Thyroid gland (tissue), 4 donors: ENCODE measurements at regions not wholly inside any gene's neighbourhood (a gene's known extent, or its start where the extent isn't known, plus 50 kb on each side); places are given as distances from the start of the nearest gene placed in this dataset.

Experiments
- DNase-seq, 2 donors: peaks; one replicate each; pipeline ENCODE4 v3.0.0-alpha.2; 2019
- H3K27ac ChIP-seq, 3 donors: fragments of 200-600 bp; sonication (generic); 1 replicate in 2 of 3; 2 replicates in 1 of 3; pipeline ENCODE4 v1.5.1; 2016 to 2019; ENCODE audit warnings: mild to moderate bottlenecking in 1 of 3, moderate library complexity in 1 of 3
- H3K27me3 ChIP-seq: fragments of 200-600 bp; sonication (generic); one replicate; pipeline ENCODE4 v1.5.1; 2019
- H3K36me3 ChIP-seq, 2 donors: fragments of 200-600 bp; sonication (generic); one replicate each; pipeline ENCODE4 v1.5.1; 2016 to 2019
- H3K4me1 ChIP-seq, 2 donors: fragments of 200-600 bp; sonication (generic); one replicate each; pipeline ENCODE4 v1.5.1; 2017 to 2019
- H3K4me3 ChIP-seq, 3 donors: fragments of 200-600 bp; sonication (generic); replicated peaks in 1 of 3; 1 replicate in 2 of 3; 2 replicates in 1 of 3; pipeline ENCODE4 v1.5.1; 2016; ENCODE audit warnings: mild to moderate bottlenecking in 1 of 3
- H3K9me3 ChIP-seq: fragments of 200-600 bp; sonication (generic); one replicate; pipeline ENCODE4 v1.5.1; 2017
- CTCF ChIP-seq, 6 experiments: fragments of 200-600 bp in 3 of 6; fragments of 450-650 bp in 3 of 6; sonication (generic) in 3 of 6; IDR thresholded peaks; one replicate each; pipeline ENCODE4 v1.5.1; 2016 to 2019; ENCODE audit warnings: antibody characterized with exemption in 6 of 6, mild to moderate bottlenecking in 2 of 6, inconsistent platforms in 1 of 6, moderate library complexity in 1 of 6
- POLR2A ChIP-seq, 2 donors: fragments of 450-650 bp; IDR thresholded peaks; one replicate each; pipeline ENCODE4 v1.6.1; 2017; ENCODE audit warnings: antibody characterized with exemption in 2 of 2, mild to moderate bottlenecking in 2 of 2, moderate library complexity in 1 of 2
- WGBS, 2 donors: methylation state at CpG; one replicate each; pipeline ENCODE4 v1.1.5; 2017; 5-methylcytosine and 5-hydroxymethylcytosine counted together
- intact Hi-C: fragments of 100-400 bp; cut with DNase I; formaldehyde crosslinking; loops from one replicate; pipeline ENCODE4 v1.15.1; 2023

- DNase-seq, result no peak
- 61 to 85% methylated on average over 3 of the region's 3 CpGs for WGBS, 2 donors
- no peaks in the 10 kb centered on the region for H3K36me3 ChIP-seq
- H3K4me3 ChIP-seq, result no peak overlapping the region
- no peak for TF ChIP-seq POLR2A (IDR thresholded peaks at IDR 0.05)
- no peak for TF ChIP-seq CTCF (IDR thresholded peaks at IDR 0.05)
- H3K4me1 ChIP-seq, result no peaks in the 10 kb centered on the region
- H3K9me3 ChIP-seq, result no peaks in the 10 kb centered on the region
- H3K27ac ChIP-seq, result no peak overlapping the region
- intact Hi-C loops, result no loop called here
- H3K27me3 ChIP-seq, result no peaks in the 10 kb centered on the region
Observed at GRCh38 chr2:58667137-58667774, 426.1 kb upstream of the FANCL start.

- Histone ChIP-seq H3K4me1 (no peaks in the 10 kb centered on the region), H3K9me3 (no peaks in the 10 kb centered on the region), H3K36me3 (no peaks in the 10 kb centered on the region), H3K27me3 (no peaks in the 10 kb centered on the region), H3K4me3 (no peak overlapping the region), H3K27ac (no peak overlapping the region)
- intact Hi-C loops, result no loop called here
- DNase-seq, result no peak
- 92 to 94% methylated on average over 3 of the region's 3 CpGs for WGBS, 2 donors
- TF ChIP-seq CTCF (IDR thresholded peaks at IDR 0.05) (no peak), POLR2A (IDR thresholded peaks at IDR 0.05) (no peak)
Observed at GRCh38 chr2:58666323-58666970, 425.3 kb upstream of the FANCL start.

- Histone ChIP-seq H3K36me3 (no peaks in the 10 kb centered on the region), H3K4me3 (no peak overlapping the region), H3K27ac (no peak overlapping the region), H3K27me3 (no peaks in the 10 kb centered on the region), H3K9me3 (no peaks in the 10 kb centered on the region), H3K4me1 (no peaks in the 10 kb centered on the region)
- no peak for TF ChIP-seq CTCF (IDR thresholded peaks at IDR 0.05)
- no peak for TF ChIP-seq POLR2A (IDR thresholded peaks at IDR 0.05)
- intact Hi-C loops, result no loop called here
- DNase-seq, result no peak
- 87% methylated on average over 3 of the region's 3 CpGs for WGBS, 2 donors
Observed at GRCh38 chr2:58665154-58665553, 424.0 kb upstream of the FANCL start.

GRCh38 chr2:58664523-58665151 is 423.5 kb upstream of the FANCL start:
- WGBS, 2 donors, result 77 to 91% methylated on average over 5 of the region's 5 CpGs
- no peak for DNase-seq
- Histone ChIP-seq H3K4me3 (no peak overlapping the region), H3K36me3 (no peaks in the 10 kb centered on the region), H3K27ac (no peak overlapping the region), H3K9me3 (no peaks in the 10 kb centered on the region), H3K4me1 (no peaks in the 10 kb centered on the region), H3K27me3 (no peaks in the 10 kb centered on the region)
- intact Hi-C loops, result no loop called here
- TF ChIP-seq CTCF (IDR thresholded peaks at IDR 0.05) (no peak), POLR2A (IDR thresholded peaks at IDR 0.05) (no peak)

- 76 to 77% methylated on average over 4 of the region's 4 CpGs for WGBS, 2 donors
- TF ChIP-seq POLR2A (IDR thresholded peaks at IDR 0.05), result no peak
- no peak for TF ChIP-seq CTCF (IDR thresholded peaks at IDR 0.05)
- Histone ChIP-seq H3K27me3 (no peaks in the 10 kb centered on the region), H3K4me1 (no peaks in the 10 kb centered on the region), H3K9me3 (no peaks in the 10 kb centered on the region), H3K27ac (no peak overlapping the region), H3K4me3 (no peak overlapping the region), H3K36me3 (no peaks in the 10 kb centered on the region)
- intact Hi-C loops, result no loop called here
- DNase-seq, result no peak
Observed at GRCh38 chr2:58660046-58660445, 418.9 kb upstream of the FANCL start.
